HG03521 (cell line): ENCODE measurements at regions not wholly inside any gene's neighbourhood (a gene's known extent, or its start where the extent isn't known, plus 50 kb on each side); places are given as distances from the start of the nearest gene placed in this dataset.
"Not testable (repeated sequence)": the region's sequence is repeated elsewhere in the genome, so short reads cannot be mapped to it uniquely, and the experiment has no call there.

Source experiments
- ATAC-seq: cut with Tn5 transposase; IDR thresholded peaks from one replicate; pipeline ENCODE4 v1.9.1; 2021; ENCODE audit warnings: mild to moderate bottlenecking, moderate library complexity; ENCODE audit not compliant: unreplicated experiment

GRCh38 chr1:121566346-121566745 lies 381.6 kb downstream of the SRGAP2C start:
- ATAC-seq = no peak

- ATAC-seq = no peak
Observed at GRCh38 chr1:121569428-121569827, 384.7 kb downstream of the SRGAP2C start.

GRCh38 chr1:121573881-121574504 lies 389.2 kb downstream of the SRGAP2C start:
- ATAC-seq = not testable (repeated sequence)

- not testable (repeated sequence) for ATAC-seq
Observed at GRCh38 chr1:121574505-121574899, 389.7 kb downstream of the SRGAP2C start.

GRCh38 chr1:121582898-121583297 lies 398.1 kb downstream of the SRGAP2C start:
- ATAC-seq = not testable (repeated sequence)

- ATAC-seq = no peak
Observed at GRCh38 chr1:121586369-121587229, 401.8 kb downstream of the SRGAP2C start.

- no peak for ATAC-seq
Observed at GRCh38 chr1:121587230-121587569, 402.4 kb downstream of the SRGAP2C start.

GRCh38 chr1:121587777-121588176 lies 403.0 kb downstream of the SRGAP2C start:
- ATAC-seq = no peak

- ATAC-seq = no peak
Observed at GRCh38 chr1:121594096-121594495, 409.3 kb downstream of the SRGAP2C start.

GRCh38 chr1:121595089-121595488 lies 410.3 kb downstream of the SRGAP2C start:
- no peak for ATAC-seq

- ATAC-seq = not testable (repeated sequence)
Observed at GRCh38 chr1:121604843-121605444, 420.2 kb downstream of the SRGAP2C start.

GRCh38 chr1:121607499-121607898 lies 422.7 kb downstream of the SRGAP2C start:
- not testable (repeated sequence) for ATAC-seq
